ENCODE measurements at regions not wholly inside any gene's neighbourhood (a gene's known extent, or its start where the extent isn't known, plus 50 kb on each side); places are given as distances from the start of the nearest gene placed in this dataset.
"Not testable (repeated sequence)": the region's sequence is repeated elsewhere in the genome, so short reads cannot be mapped to it uniquely, and the experiment has no call there.

GRCh38 chr5:91754990-91755389 is 371.9 kb upstream of the ARRDC3 start:
- Histone ChIP-seq H3K9me3 (ENCODE audit: low read length) (no peaks in the 10 kb centered on the region), H3K36me3 (ENCODE audit: insufficient read depth, low read length) (no peaks in the 10 kb centered on the region), H3K27ac (ENCODE audit: low read depth, low read length, poor library complexity, severe bottlenecking) (no peak overlapping the region), H3F3A (ENCODE audit: insufficient read depth, low read length) (no peaks in the 10 kb centered on the region), H4K20me1 (ENCODE audit: insufficient read depth, low read length) (no peaks in the 10 kb centered on the region), H3K79me2 (ENCODE audit: insufficient read depth, low read length) (no peaks in the 10 kb centered on the region), H3K27me3 (ENCODE audit: insufficient read depth, low read length) (no peaks in the 10 kb centered on the region), H2AFZ (ENCODE audit: low read length) (no peak overlapping the region), H3K4me1 (ENCODE audit: insufficient read depth, low read length, severe bottlenecking) (no peaks in the 10 kb centered on the region), H3K4me3 (ENCODE audit: low read depth, low read length, poor library complexity, severe bottlenecking) (no peak overlapping the region), H3K9ac (ENCODE audit: low read length) (no peak overlapping the region), H3K4me2 (ENCODE audit: low read length) (no peak overlapping the region), H3K9me2 (ENCODE audit: low read depth, low read length) (no peaks in the 10 kb centered on the region)
- TF ChIP-seq EZH2 (IDR thresholded peaks at IDR 0.05; ENCODE audit: borderline replicate concordance, low read length) (no peak), CTCF (IDR thresholded peaks at IDR 0.05; ENCODE audit: low read length) (no peak)

GRCh38 chr5:91744470-91744869 is 361.4 kb upstream of the ARRDC3 start:
- not testable (repeated sequence) for H3F3A ChIP-seq (ENCODE audit: insufficient read depth, low read length); H3K4me1 ChIP-seq (ENCODE audit: insufficient read depth, low read length, severe bottlenecking); H2AFZ ChIP-seq (ENCODE audit: low read length); H3K9me3 ChIP-seq (ENCODE audit: low read length); H3K79me2 ChIP-seq (ENCODE audit: insufficient read depth, low read length); H3K27ac ChIP-seq (ENCODE audit: low read depth, low read length, poor library complexity, severe bottlenecking); H3K4me2 ChIP-seq (ENCODE audit: low read length); H3K9me2 ChIP-seq (ENCODE audit: low read depth, low read length); H3K4me3 ChIP-seq (ENCODE audit: low read depth, low read length, poor library complexity, severe bottlenecking); H4K20me1 ChIP-seq (ENCODE audit: insufficient read depth, low read length); H3K9ac ChIP-seq (ENCODE audit: low read length); H3K36me3 ChIP-seq (ENCODE audit: insufficient read depth, low read length); H3K27me3 ChIP-seq (ENCODE audit: insufficient read depth, low read length)

GRCh38 chr5:91742550-91742949 is 359.4 kb upstream of the ARRDC3 start:
- Histone ChIP-seq H2AFZ (ENCODE audit: low read length) (no peak overlapping the region), H3K9me2 (ENCODE audit: low read depth, low read length) (no peaks in the 10 kb centered on the region), H3K9ac (ENCODE audit: low read length) (no peak overlapping the region), H3K27me3 (ENCODE audit: insufficient read depth, low read length) (no peaks in the 10 kb centered on the region), H3F3A (ENCODE audit: insufficient read depth, low read length) (no peaks in the 10 kb centered on the region), H3K4me1 (ENCODE audit: insufficient read depth, low read length, severe bottlenecking) (no peaks in the 10 kb centered on the region), H3K36me3 (ENCODE audit: insufficient read depth, low read length) (no peaks in the 10 kb centered on the region), H3K4me2 (ENCODE audit: low read length) (no peak overlapping the region), H3K27ac (ENCODE audit: low read depth, low read length, poor library complexity, severe bottlenecking) (no peak overlapping the region), H3K79me2 (ENCODE audit: insufficient read depth, low read length) (no peaks in the 10 kb centered on the region), H3K9me3 (ENCODE audit: low read length) (no peaks in the 10 kb centered on the region), H3K4me3 (ENCODE audit: low read depth, low read length, poor library complexity, severe bottlenecking) (no peak overlapping the region), H4K20me1 (ENCODE audit: insufficient read depth, low read length) (no peaks in the 10 kb centered on the region)
- TF ChIP-seq EZH2 (IDR thresholded peaks at IDR 0.05; ENCODE audit: borderline replicate concordance, low read length): no peak
- no peak for TF ChIP-seq CTCF (IDR thresholded peaks at IDR 0.05; ENCODE audit: low read length)

- Histone ChIP-seq H3K4me1 (ENCODE audit: insufficient read depth, low read length, severe bottlenecking) (no peaks in the 10 kb centered on the region), H3K79me2 (ENCODE audit: insufficient read depth, low read length) (no peaks in the 10 kb centered on the region)
Measured at GRCh38 chr5:91741764-91742505, 358.8 kb upstream of the ARRDC3 start.

More at GRCh38 chr5:91741764-91742505, 358.8 kb upstream of the ARRDC3 start:
- Histone ChIP-seq H3K4me2 (ENCODE audit: low read length) (no peak overlapping the region), H3K9me2 (ENCODE audit: low read depth, low read length) (no peaks in the 10 kb centered on the region), H3K36me3 (ENCODE audit: insufficient read depth, low read length) (no peaks in the 10 kb centered on the region), H2AFZ (ENCODE audit: low read length) (no peak overlapping the region), H3K4me3 (ENCODE audit: low read depth, low read length, poor library complexity, severe bottlenecking) (no peak overlapping the region), H3K27me3 (ENCODE audit: insufficient read depth, low read length) (no peaks in the 10 kb centered on the region), H3F3A (ENCODE audit: insufficient read depth, low read length) (no peaks in the 10 kb centered on the region), H3K9ac (ENCODE audit: low read length) (no peak overlapping the region), H4K20me1 (ENCODE audit: insufficient read depth, low read length) (no peaks in the 10 kb centered on the region), H3K9me3 (ENCODE audit: low read length) (no peaks in the 10 kb centered on the region), H3K27ac (ENCODE audit: low read depth, low read length, poor library complexity, severe bottlenecking) (no peak overlapping the region)
- TF ChIP-seq CTCF (IDR thresholded peaks at IDR 0.05; ENCODE audit: low read length) (no peak), EZH2 (IDR thresholded peaks at IDR 0.05; ENCODE audit: borderline replicate concordance, low read length) (no peak)

Measured in OCI-LY1 (cell line).